ENCODE measurements at regions not wholly inside any gene's neighbourhood (a gene's known extent, or its start where the extent isn't known, plus 50 kb on each side); places are given as distances from the start of the nearest gene placed in this dataset.

- Mint-ChIP-seq H3K9me3 (no peaks in the 10 kb centered on the region), H3K4me1 (peaks cover 11% of the 10 kb centered on the region), H3K27ac (no peak overlapping the region), H3K4me3 (no peak overlapping the region), H3K27me3 (ENCODE audit: low read depth) (no peaks in the 10 kb centered on the region), H3K36me3 (ENCODE audit: low read depth) (no peaks in the 10 kb centered on the region)
- TF ChIP-seq CTCF (IDR thresholded peaks at IDR 0.05; ENCODE audit: unreplicated experiment in 3 of 3): no peak
Observed at GRCh38 chr2:181823405-181823804, 68.1 kb upstream of the ITPRID2 start.

GRCh38 chr2:181828122-181828705 is 63.3 kb upstream of the ITPRID2 start:
- Mint-ChIP-seq H3K9me3 (no peaks in the 10 kb centered on the region), H3K27ac (no peak overlapping the region), H3K4me1 (no peaks in the 10 kb centered on the region), H3K36me3 (ENCODE audit: low read depth) (no peaks in the 10 kb centered on the region), H3K4me3 (no peak overlapping the region), H3K27me3 (ENCODE audit: low read depth) (no peaks in the 10 kb centered on the region)
- TF ChIP-seq CTCF (IDR thresholded peaks at IDR 0.05; ENCODE audit: unreplicated experiment in 3 of 3): no peak

GRCh38 chr2:181829230-181829629 is 62.3 kb upstream of the ITPRID2 start:
- no peak overlapping the region for H3K4me3 Mint-ChIP-seq
- no peak for TF ChIP-seq CTCF (IDR thresholded peaks at IDR 0.05; ENCODE audit: unreplicated experiment in 3 of 3)
- H3K4me1 Mint-ChIP-seq: no peaks in the 10 kb centered on the region
- no peaks in the 10 kb centered on the region for H3K36me3 Mint-ChIP-seq (ENCODE audit: low read depth)
- H3K27me3 Mint-ChIP-seq (ENCODE audit: low read depth): no peaks in the 10 kb centered on the region
- no peaks in the 10 kb centered on the region for H3K9me3 Mint-ChIP-seq
- no peak overlapping the region for H3K27ac Mint-ChIP-seq

- H3K36me3 Mint-ChIP-seq (ENCODE audit: low read depth): no peaks in the 10 kb centered on the region
- H3K27me3 Mint-ChIP-seq (ENCODE audit: low read depth): no peaks in the 10 kb centered on the region
- H3K4me1 Mint-ChIP-seq: peaks cover 6% of the 10 kb centered on the region
- no peak overlapping the region for H3K27ac Mint-ChIP-seq
- no peak for TF ChIP-seq CTCF (IDR thresholded peaks at IDR 0.05; ENCODE audit: unreplicated experiment in 3 of 3)
- no peaks in the 10 kb centered on the region for H3K9me3 Mint-ChIP-seq
- no peak overlapping the region for H3K4me3 Mint-ChIP-seq
Observed at GRCh38 chr2:181832015-181832414, 59.5 kb upstream of the ITPRID2 start.

- no peaks in the 10 kb centered on the region for H3K9me3 Mint-ChIP-seq
- no peak for TF ChIP-seq CTCF (IDR thresholded peaks at IDR 0.05; ENCODE audit: unreplicated experiment in 3 of 3)
- H3K27me3 Mint-ChIP-seq (ENCODE audit: low read depth): no peaks in the 10 kb centered on the region
- H3K27ac Mint-ChIP-seq: peak overlapping the region in 1 of 3 experiments; percentile 17
- H3K4me1 Mint-ChIP-seq: peaks cover 13% of the 10 kb centered on the region
- no peak overlapping the region for H3K4me3 Mint-ChIP-seq
- no peaks in the 10 kb centered on the region for H3K36me3 Mint-ChIP-seq (ENCODE audit: low read depth)
Observed at GRCh38 chr2:181836583-181836982, 54.9 kb upstream of the ITPRID2 start.

- H3K4me3 Mint-ChIP-seq: no peak overlapping the region
- no peaks in the 10 kb centered on the region for H3K27me3 Mint-ChIP-seq (ENCODE audit: low read depth)
- no peaks in the 10 kb centered on the region for H3K9me3 Mint-ChIP-seq
- no peaks in the 10 kb centered on the region for H3K36me3 Mint-ChIP-seq (ENCODE audit: low read depth)
- H3K27ac Mint-ChIP-seq: peak overlapping the region in 1 of 3 experiments; percentile 17
- no peak for TF ChIP-seq CTCF (IDR thresholded peaks at IDR 0.05; ENCODE audit: unreplicated experiment in 3 of 3)
- peaks cover 13% of the 10 kb centered on the region for H3K4me1 Mint-ChIP-seq
Observed at GRCh38 chr2:181837563-181837962, 54.0 kb upstream of the ITPRID2 start.

Data from nephron (organoid).